Left kidney (tissue), 1 donor: ENCODE measurements at regions not wholly inside any gene's neighbourhood (a gene's known extent, or its start where the extent isn't known, plus 50 kb on each side); places are given as distances from the start of the nearest gene placed in this dataset.
"Not testable (repeated sequence)": the region's sequence is repeated elsewhere in the genome, so short reads cannot be mapped to it uniquely, and the experiment has no call there.

Experiments used
- DNase-seq: peaks from one replicate; pipeline ENCODE4 v3.0.0-alpha.2; 2013

DNA sequence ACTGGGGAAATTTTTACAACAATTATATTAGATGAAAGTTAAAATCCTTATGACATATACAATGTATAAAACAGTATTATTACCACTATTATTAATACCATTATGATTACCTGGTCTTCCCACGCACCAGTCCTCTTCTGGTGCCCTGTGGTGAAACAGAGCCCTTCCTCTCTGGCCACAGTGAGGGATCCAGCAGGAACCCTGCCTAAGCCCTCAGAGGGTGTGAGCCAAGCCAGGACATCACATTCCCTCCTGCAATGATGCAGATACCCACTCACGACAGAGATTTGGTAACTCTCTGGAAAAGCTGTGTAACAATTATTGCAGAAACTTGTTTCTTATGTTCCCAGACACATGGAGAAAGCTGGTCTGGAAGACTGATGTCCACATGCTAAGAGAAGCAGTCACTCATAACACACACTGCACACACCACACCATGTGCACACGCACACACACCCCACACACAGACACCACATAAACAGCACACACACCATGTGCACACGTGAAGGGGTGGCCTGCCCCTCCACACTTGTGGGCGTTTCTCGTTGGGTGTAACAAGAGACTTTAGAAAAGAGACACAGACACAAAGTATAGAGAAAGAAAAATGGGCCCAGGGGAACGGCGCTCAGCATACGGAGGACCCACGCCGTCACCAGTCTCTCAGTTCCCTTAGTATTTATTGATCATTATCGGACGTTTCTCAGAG lies 1373.8 kb upstream of the DEFB115 start:
- not testable (repeated sequence) for DNase-seq

GRCh38 chr20:29884322-29884721 lies 1373.1 kb upstream of the DEFB115 start:
- not testable (repeated sequence) for DNase-seq

- not testable (repeated sequence) for DNase-seq
Measured at GRCh38 chr20:29885282-29886185, 1371.9 kb upstream of the DEFB115 start.

DNA sequence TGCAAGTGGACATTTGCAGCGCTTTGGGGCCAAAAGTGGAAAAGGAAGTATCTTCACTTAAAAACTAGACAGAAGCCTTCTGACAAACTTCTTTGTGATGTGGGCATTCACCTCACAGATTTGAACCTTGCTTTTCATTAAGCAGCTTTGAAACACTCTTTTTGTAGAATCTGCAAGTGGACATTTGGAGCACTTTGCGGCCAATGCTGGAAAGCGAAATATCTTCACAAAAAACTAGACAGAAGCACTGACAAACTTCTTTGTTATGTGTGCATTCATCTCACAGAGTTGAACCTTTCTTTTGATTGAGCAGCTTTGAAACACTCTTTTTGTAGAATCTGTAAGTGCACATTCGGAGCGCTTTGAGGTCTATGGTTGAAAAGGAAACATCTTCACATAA lies 1365.9 kb upstream of the DEFB115 start:
- not testable (repeated sequence) for DNase-seq
